ENCODE measurements at regions not wholly inside any gene's neighbourhood (a gene's known extent, or its start where the extent isn't known, plus 50 kb on each side); places are given as distances from the start of the nearest gene placed in this dataset.

DNA sequence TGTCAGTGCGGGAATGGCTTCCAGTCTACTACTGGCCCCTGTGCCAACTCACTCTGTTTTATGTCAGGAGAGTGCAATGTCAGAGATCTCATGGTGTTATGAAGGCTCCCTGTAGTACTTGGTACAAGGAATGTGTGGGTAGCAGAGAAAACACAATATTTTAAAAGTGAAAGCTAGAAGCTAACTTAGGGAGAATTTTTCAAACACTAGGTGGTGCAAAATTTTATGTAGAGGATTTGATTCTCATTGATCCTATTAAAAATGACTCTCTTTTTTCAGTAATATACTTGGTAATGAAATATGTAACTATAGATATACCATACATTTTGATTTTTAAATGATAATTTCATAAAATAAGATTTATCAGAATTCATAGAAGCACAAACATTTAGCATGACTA lies 134.7 kb downstream of the JRKL start:
- TF ChIP-seq SMC3 (IDR thresholded peaks at IDR 0.05; ENCODE audit: low read depth, low read length) (no peak), NFE2L2 (IDR thresholded peaks at IDR 0.05; ENCODE audit: low read depth, low read length) (no peak), RFX5 (IDR thresholded peaks at IDR 0.05; ENCODE audit: low read depth, low read length) (no peak), RCOR1 (IDR thresholded peaks at IDR 0.05; ENCODE audit: insufficient replicate concordance, low read length) (no peak), MAZ (IDR thresholded peaks at IDR 0.05; ENCODE audit: borderline replicate concordance, low read depth, low read length) (no peak), MAFK (IDR thresholded peaks at IDR 0.05; ENCODE audit: low read depth, low read length) (no peak), POLR2A (IDR thresholded peaks at IDR 0.05; ENCODE audit: low read depth, low read length) (no peak)
- TF ChIP-seq, protein P1, sequence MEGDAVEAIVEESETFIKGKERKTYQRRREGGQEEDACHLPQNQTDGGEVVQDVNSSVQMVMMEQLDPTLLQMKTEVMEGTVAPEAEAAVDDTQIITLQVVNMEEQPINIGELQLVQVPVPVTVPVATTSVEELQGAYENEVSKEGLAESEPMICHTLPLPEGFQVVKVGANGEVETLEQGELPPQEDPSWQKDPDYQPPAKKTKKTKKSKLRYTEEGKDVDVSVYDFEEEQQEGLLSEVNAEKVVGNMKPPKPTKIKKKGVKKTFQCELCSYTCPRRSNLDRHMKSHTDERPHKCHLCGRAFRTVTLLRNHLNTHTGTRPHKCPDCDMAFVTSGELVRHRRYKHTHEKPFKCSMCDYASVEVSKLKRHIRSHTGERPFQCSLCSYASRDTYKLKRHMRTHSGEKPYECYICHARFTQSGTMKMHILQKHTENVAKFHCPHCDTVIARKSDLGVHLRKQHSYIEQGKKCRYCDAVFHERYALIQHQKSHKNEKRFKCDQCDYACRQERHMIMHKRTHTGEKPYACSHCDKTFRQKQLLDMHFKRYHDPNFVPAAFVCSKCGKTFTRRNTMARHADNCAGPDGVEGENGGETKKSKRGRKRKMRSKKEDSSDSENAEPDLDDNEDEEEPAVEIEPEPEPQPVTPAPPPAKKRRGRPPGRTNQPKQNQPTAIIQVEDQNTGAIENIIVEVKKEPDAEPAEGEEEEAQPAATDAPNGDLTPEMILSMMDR (conservative IDR thresholded peaks at IDR 0.05; ENCODE audit: low read depth, low read length): no peak

Measured in IMR-90 (cell line).